ENCODE measurements at regions not wholly inside any gene's neighbourhood (a gene's known extent, or its start where the extent isn't known, plus 50 kb on each side); places are given as distances from the start of the nearest gene placed in this dataset.

DNA sequence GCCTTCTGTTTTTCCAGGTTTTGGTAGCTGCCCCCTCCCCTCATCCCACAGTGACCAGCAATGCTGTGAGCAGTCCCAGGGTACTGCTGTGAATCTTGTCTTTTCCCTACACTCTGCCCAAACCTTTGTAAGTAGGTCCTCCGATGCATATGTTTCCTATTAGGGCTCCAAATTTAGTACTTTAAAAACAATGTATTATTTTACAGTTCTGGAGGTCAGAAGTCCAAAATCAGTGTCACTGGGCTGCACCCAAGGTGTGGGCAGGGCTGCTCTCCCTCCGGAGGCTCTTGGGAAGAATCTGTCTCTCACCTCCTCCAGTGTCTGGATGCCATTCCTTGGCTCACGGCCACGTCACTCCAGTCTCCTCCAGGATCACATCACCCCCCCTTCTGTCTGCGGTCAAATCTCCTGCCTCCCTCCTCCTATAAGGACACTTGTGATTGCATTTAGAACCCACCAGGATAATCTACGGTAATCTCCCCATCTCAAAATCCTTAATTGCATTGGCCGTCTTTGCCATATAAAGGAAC lies 208.5 kb downstream of the SH3BP4 start:
- Histone ChIP-seq H3K4me1 (ENCODE audit: control insufficient read depth, insufficient read depth, low read length) (peaks cover 11% of the 10 kb centered on the region), H3K9me3 (ENCODE audit: control insufficient read depth, insufficient read depth, low read length) (no peaks in the 10 kb centered on the region), H3K4me3 (ENCODE audit: low read depth, low read length) (no peak overlapping the region), H3K36me3 (ENCODE audit: control insufficient read depth, insufficient read depth, low read length) (no peaks in the 10 kb centered on the region), H3K9ac (ENCODE audit: low read depth, low read length) (no peak overlapping the region), H3K27me3 (ENCODE audit: control insufficient read depth, insufficient read depth, low read length) (no peaks in the 10 kb centered on the region)

GRCh38 chr2:235161565-235161964 lies 209.7 kb downstream of the SH3BP4 start:
- H3K4me3 ChIP-seq (ENCODE audit: low read depth, low read length): no peak overlapping the region
- no peaks in the 10 kb centered on the region for H3K36me3 ChIP-seq (ENCODE audit: control insufficient read depth, insufficient read depth, low read length)
- no peaks in the 10 kb centered on the region for H3K9me3 ChIP-seq (ENCODE audit: control insufficient read depth, insufficient read depth, low read length)
- H3K27me3 ChIP-seq (ENCODE audit: control insufficient read depth, insufficient read depth, low read length): no peaks in the 10 kb centered on the region
- no peak overlapping the region for H3K9ac ChIP-seq (ENCODE audit: low read depth, low read length)
- H3K4me1 ChIP-seq (ENCODE audit: control insufficient read depth, insufficient read depth, low read length): peaks cover 11% of the 10 kb centered on the region

GRCh38 chr2:235162082-235162836 lies 210.4 kb downstream of the SH3BP4 start:
- no peak overlapping the region for H3K9ac ChIP-seq (ENCODE audit: low read depth, low read length)
- peaks cover 8% of the 10 kb centered on the region for H3K4me1 ChIP-seq (ENCODE audit: control insufficient read depth, insufficient read depth, low read length)
- no peaks in the 10 kb centered on the region for H3K9me3 ChIP-seq (ENCODE audit: control insufficient read depth, insufficient read depth, low read length)
- H3K36me3 ChIP-seq (ENCODE audit: control insufficient read depth, insufficient read depth, low read length): no peaks in the 10 kb centered on the region
- H3K27me3 ChIP-seq (ENCODE audit: control insufficient read depth, insufficient read depth, low read length): no peaks in the 10 kb centered on the region
- no peak overlapping the region for H3K4me3 ChIP-seq (ENCODE audit: low read depth, low read length)

GRCh38 chr2:235162837-235163197 lies 211.0 kb downstream of the SH3BP4 start:
- no peaks in the 10 kb centered on the region for H3K27me3 ChIP-seq (ENCODE audit: control insufficient read depth, insufficient read depth, low read length)
- no peaks in the 10 kb centered on the region for H3K9me3 ChIP-seq (ENCODE audit: control insufficient read depth, insufficient read depth, low read length)
- H3K4me3 ChIP-seq (ENCODE audit: low read depth, low read length): no peak overlapping the region
- no peaks in the 10 kb centered on the region for H3K36me3 ChIP-seq (ENCODE audit: control insufficient read depth, insufficient read depth, low read length)
- no peak overlapping the region for H3K9ac ChIP-seq (ENCODE audit: low read depth, low read length)
- peaks cover 4% of the 10 kb centered on the region for H3K4me1 ChIP-seq (ENCODE audit: control insufficient read depth, insufficient read depth, low read length)

DNA sequence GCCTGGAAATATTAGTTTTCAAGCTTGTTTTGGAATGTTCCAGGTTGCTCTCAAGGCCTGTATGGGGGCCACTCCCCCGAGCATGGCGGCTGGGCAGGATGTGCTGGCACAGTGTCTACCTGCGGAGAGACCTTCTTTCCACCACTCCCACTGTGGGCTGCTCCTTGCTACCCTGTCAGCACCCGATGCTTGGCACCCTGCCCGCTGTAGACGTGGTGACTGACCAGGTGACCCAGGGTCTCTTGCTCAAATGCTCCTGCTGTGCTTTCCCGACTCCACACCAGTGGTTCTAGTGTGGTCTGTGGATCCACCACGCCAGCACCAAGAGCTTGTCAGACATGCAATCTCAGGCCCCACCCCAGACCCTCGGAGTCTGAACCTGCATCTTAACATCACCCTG lies 213.3 kb downstream of the SH3BP4 start:
- Histone ChIP-seq H3K9ac (ENCODE audit: low read depth, low read length) (no peak overlapping the region), H3K9me3 (ENCODE audit: control insufficient read depth, insufficient read depth, low read length) (no peaks in the 10 kb centered on the region), H3K4me3 (ENCODE audit: low read depth, low read length) (no peak overlapping the region), H3K4me1 (ENCODE audit: control insufficient read depth, insufficient read depth, low read length) (no peaks in the 10 kb centered on the region), H3K27me3 (ENCODE audit: control insufficient read depth, insufficient read depth, low read length) (no peaks in the 10 kb centered on the region), H3K36me3 (ENCODE audit: control insufficient read depth, insufficient read depth, low read length) (no peaks in the 10 kb centered on the region)

DNA sequence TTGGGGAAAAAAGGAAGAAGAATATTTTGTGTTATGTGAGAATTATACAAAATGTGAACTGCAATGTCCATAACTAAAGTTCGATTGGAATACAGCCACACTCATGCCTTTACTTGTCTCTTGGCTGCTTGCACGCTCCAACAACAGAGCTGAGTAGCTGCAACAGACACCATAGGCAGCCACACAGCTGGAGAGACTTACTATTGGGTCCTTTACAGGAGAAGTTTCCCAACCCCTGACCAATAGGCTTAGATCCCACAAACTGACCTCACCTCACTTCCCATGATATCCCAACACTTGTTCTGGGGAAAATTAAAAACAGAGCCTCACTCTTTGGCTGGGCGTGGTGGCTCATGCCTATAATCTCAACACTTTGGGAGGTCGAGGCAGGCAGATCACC lies 213.8 kb downstream of the SH3BP4 start:
- peaks cover 2% of the 10 kb centered on the region for H3K4me1 ChIP-seq (ENCODE audit: control insufficient read depth, insufficient read depth, low read length)
- no peak overlapping the region for H3K4me3 ChIP-seq (ENCODE audit: low read depth, low read length)
- H3K9me3 ChIP-seq (ENCODE audit: control insufficient read depth, insufficient read depth, low read length): no peaks in the 10 kb centered on the region
- no peaks in the 10 kb centered on the region for H3K27me3 ChIP-seq (ENCODE audit: control insufficient read depth, insufficient read depth, low read length)
- H3K36me3 ChIP-seq (ENCODE audit: control insufficient read depth, insufficient read depth, low read length): no peaks in the 10 kb centered on the region
- no peak overlapping the region for H3K9ac ChIP-seq (ENCODE audit: low read depth, low read length)

- Histone ChIP-seq H3K4me1 (ENCODE audit: control insufficient read depth, insufficient read depth, low read length) (peaks cover 2% of the 10 kb centered on the region), H3K27me3 (ENCODE audit: control insufficient read depth, insufficient read depth, low read length) (no peaks in the 10 kb centered on the region), H3K9ac (ENCODE audit: low read depth, low read length) (no peak overlapping the region), H3K36me3 (ENCODE audit: control insufficient read depth, insufficient read depth, low read length) (no peaks in the 10 kb centered on the region), H3K9me3 (ENCODE audit: control insufficient read depth, insufficient read depth, low read length) (no peaks in the 10 kb centered on the region), H3K4me3 (ENCODE audit: low read depth, low read length) (no peak overlapping the region)
Observed at GRCh38 chr2:235168174-235168979, 216.6 kb downstream of the SH3BP4 start.

DNA sequence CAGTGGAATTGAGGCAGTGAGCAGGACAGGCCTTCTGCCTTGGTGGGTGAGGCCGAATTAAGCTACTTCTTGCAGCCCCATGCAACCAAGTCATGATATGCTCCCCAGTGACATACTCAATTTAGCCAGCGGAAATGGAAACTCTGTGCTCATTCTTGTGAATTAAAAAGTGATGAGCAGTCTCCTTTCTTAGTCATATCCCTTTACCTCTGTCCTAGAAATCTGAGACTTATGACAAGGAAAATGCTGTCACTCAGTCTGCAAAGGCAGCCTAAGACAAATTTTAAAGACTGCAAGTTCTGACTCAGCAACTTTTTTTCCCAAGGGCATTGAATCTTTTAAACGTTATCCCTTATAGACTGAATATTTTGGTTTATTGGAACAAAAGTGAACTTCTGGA lies 218.2 kb downstream of the SH3BP4 start:
- H3K9ac ChIP-seq (ENCODE audit: low read depth, low read length): no peak overlapping the region
- H3K4me1 ChIP-seq (ENCODE audit: control insufficient read depth, insufficient read depth, low read length): peaks cover 2% of the 10 kb centered on the region
- no peaks in the 10 kb centered on the region for H3K27me3 ChIP-seq (ENCODE audit: control insufficient read depth, insufficient read depth, low read length)
- H3K36me3 ChIP-seq (ENCODE audit: control insufficient read depth, insufficient read depth, low read length): no peaks in the 10 kb centered on the region
- no peak overlapping the region for H3K4me3 ChIP-seq (ENCODE audit: low read depth, low read length)
- H3K9me3 ChIP-seq (ENCODE audit: control insufficient read depth, insufficient read depth, low read length): no peaks in the 10 kb centered on the region

DNA sequence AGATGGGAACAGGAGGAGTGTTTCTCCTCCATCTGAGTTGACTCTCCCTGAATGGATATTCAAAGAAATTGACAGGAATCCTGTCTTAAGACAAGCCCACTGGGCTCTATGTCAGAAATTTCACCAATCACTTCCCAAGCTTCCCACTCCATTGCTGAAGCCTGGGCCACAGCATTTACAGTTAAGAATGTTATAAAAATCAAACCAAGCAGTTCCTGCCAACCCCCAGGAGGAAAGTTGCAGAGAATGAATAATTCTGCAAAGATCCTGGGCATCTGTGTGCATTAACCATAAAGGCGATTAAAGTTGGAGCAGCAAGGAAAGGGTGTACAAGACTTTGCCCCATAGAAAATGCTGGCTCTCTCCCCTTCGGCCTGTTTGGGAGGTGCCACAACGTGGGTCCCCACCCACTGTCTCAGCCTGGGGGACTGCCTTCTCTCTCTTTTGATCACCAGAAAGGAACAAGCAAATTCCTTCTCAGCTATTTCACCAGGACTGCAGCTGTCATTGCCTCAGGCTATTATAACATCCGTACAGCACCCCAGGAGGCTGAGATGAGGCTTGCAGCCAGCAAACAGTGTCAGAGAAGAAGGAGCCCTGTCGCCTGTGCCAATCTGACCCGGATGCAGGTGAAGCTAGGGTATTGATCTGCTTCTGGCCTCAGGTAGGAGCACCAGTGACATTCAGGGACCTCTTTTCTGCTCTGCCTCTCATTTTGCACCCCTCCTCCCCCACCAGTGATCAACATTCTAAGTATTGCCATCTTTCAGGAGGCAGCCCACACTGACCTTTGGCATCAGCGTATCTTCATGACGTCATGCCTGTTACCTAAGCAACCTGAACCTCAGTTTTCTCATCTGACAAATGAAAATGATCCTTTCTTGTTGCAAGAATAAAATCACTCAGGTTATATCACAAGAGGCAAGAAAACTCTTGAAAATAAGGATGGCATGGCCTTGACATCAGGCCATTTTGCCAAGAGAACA lies 219.0 kb downstream of the SH3BP4 start:
- H3K4me3 ChIP-seq (ENCODE audit: low read depth, low read length): no peak overlapping the region
- H3K27me3 ChIP-seq (ENCODE audit: control insufficient read depth, insufficient read depth, low read length): no peaks in the 10 kb centered on the region
- no peaks in the 10 kb centered on the region for H3K9me3 ChIP-seq (ENCODE audit: control insufficient read depth, insufficient read depth, low read length)
- peaks cover 2% of the 10 kb centered on the region for H3K4me1 ChIP-seq (ENCODE audit: control insufficient read depth, insufficient read depth, low read length)
- no peak overlapping the region for H3K9ac ChIP-seq (ENCODE audit: low read depth, low read length)
- H3K36me3 ChIP-seq (ENCODE audit: control insufficient read depth, insufficient read depth, low read length): no peaks in the 10 kb centered on the region

- Histone ChIP-seq H3K9ac (ENCODE audit: low read depth, low read length) (no peak overlapping the region), H3K4me1 (ENCODE audit: control insufficient read depth, insufficient read depth, low read length) (peaks cover 2% of the 10 kb centered on the region), H3K4me3 (ENCODE audit: low read depth, low read length) (no peak overlapping the region), H3K27me3 (ENCODE audit: control insufficient read depth, insufficient read depth, low read length) (no peaks in the 10 kb centered on the region), H3K36me3 (ENCODE audit: control insufficient read depth, insufficient read depth, low read length) (no peaks in the 10 kb centered on the region), H3K9me3 (ENCODE audit: control insufficient read depth, insufficient read depth, low read length) (no peaks in the 10 kb centered on the region)
Observed at GRCh38 chr2:235171550-235172031, 219.8 kb downstream of the SH3BP4 start.

GRCh38 chr2:235180642-235181041 lies 228.8 kb downstream of the SH3BP4 start:
- H3K4me3 ChIP-seq (ENCODE audit: low read depth, low read length): no peak overlapping the region
- no peaks in the 10 kb centered on the region for H3K9me3 ChIP-seq (ENCODE audit: control insufficient read depth, insufficient read depth, low read length)
- no peaks in the 10 kb centered on the region for H3K36me3 ChIP-seq (ENCODE audit: control insufficient read depth, insufficient read depth, low read length)
- no peak overlapping the region for H3K9ac ChIP-seq (ENCODE audit: low read depth, low read length)
- no peaks in the 10 kb centered on the region for H3K27me3 ChIP-seq (ENCODE audit: control insufficient read depth, insufficient read depth, low read length)
- no peaks in the 10 kb centered on the region for H3K4me1 ChIP-seq (ENCODE audit: control insufficient read depth, insufficient read depth, low read length)

Measured in iPS-15b (cell line).